DND-41 (cell line): ENCODE measurements at regions not wholly inside any gene's neighbourhood (a gene's known extent, or its start where the extent isn't known, plus 50 kb on each side); places are given as distances from the start of the nearest gene placed in this dataset.

ENCODE experiments used
- ATAC-seq: fragments of 200-7000 bp; cut with Tn5 transposase; 3 replicates; pipeline ENCODE4 v1.9.1; 2021; ENCODE audit warnings: low read depth; ENCODE audit not compliant: insufficient read depth
- DNase-seq: peaks from one replicate; pipeline ENCODE4 v3.0.0-alpha.2; 2020
- H2AFZ ChIP-seq: 2 replicates; pipeline ENCODE4 v1.6.0; 2012; ENCODE audit warnings: low read depth, low read length
- H3K27ac ChIP-seq: 2 replicates; pipeline ENCODE4 v1.5.1; 2012; ENCODE audit warnings: low read length, inconsistent platforms
- H3K27me3 ChIP-seq: fragments of 200-600 bp; sonication (generic); 2 replicates; pipeline ENCODE4 v1.6.0; 2012; ENCODE audit warnings: low read length, mild to moderate bottlenecking, inconsistent platforms; ENCODE audit not compliant: insufficient read depth, poor library complexity
- H3K36me3 ChIP-seq: 2 replicates; pipeline ENCODE4 v1.5.1; 2012; ENCODE audit warnings: low read length, inconsistent platforms; ENCODE audit not compliant: insufficient read depth
- H3K4me1 ChIP-seq: 2 replicates; pipeline ENCODE4 v1.5.1; 2012; ENCODE audit warnings: mild to moderate bottlenecking, low read length; ENCODE audit not compliant: insufficient read depth
- H3K4me2 ChIP-seq: 2 replicates; pipeline ENCODE4 v1.6.0; 2012; ENCODE audit warnings: mild to moderate bottlenecking, moderate library complexity, low read length, inconsistent platforms; ENCODE audit not compliant: insufficient read depth
- H3K4me3 ChIP-seq, 2 experiments: fragments of 200-600 bp in 1 of 2; shearing (Covaris generic) in 1 of 2; 2 replicates each; pipeline ENCODE4 v1.5.1; 2012 to 2016; ENCODE audit warnings: inconsistent platforms in 2 of 2, low read length in 2 of 2, mild to moderate bottlenecking in 2 of 2, low read depth in 1 of 2, moderate library complexity in 1 of 2
- H3K79me2 ChIP-seq: 2 replicates; pipeline ENCODE4 v1.6.0; 2012; ENCODE audit warnings: low read length, inconsistent platforms; ENCODE audit not compliant: insufficient read depth
- H3K9ac ChIP-seq: 2 replicates; pipeline ENCODE4 v1.6.0; 2012; ENCODE audit warnings: low read depth, mild to moderate bottlenecking, inconsistent platforms, low read length, moderate library complexity
- H3K9me3 ChIP-seq: 2 replicates; pipeline ENCODE4 v1.5.1; 2012; ENCODE audit warnings: low read length, moderate library complexity, mild to moderate bottlenecking, inconsistent platforms; ENCODE audit not compliant: insufficient read depth, severe bottlenecking
- H4K20me1 ChIP-seq: 2 replicates; pipeline ENCODE4 v1.6.0; 2012; ENCODE audit warnings: low read length; ENCODE audit not compliant: insufficient read depth
- CTCF ChIP-seq: IDR thresholded peaks from 2 replicates; pipeline ENCODE4 v1.5.1; 2012; ENCODE audit warnings: borderline replicate concordance, low read length, moderate library complexity, mild to moderate bottlenecking; ENCODE audit not compliant: poor library complexity, severe bottlenecking; ENCODE audit errors: extremely low read depth
- EZH2 ChIP-seq: IDR thresholded peaks from 3 replicates; pipeline ENCODE4 v1.6.1; 2012; ENCODE audit warnings: borderline replicate concordance, low read depth, mild to moderate bottlenecking, moderate library complexity, low read length, inconsistent platforms; ENCODE audit not compliant: severe bottlenecking

GRCh38 chr21:22311741-22312462 is 1313.7 kb downstream of the NCAM2 start:
- H3K9me3 ChIP-seq = peaks cover 10% of the 10 kb centered on the region
- no peak for TF ChIP-seq EZH2
- no peak for TF ChIP-seq CTCF

GRCh38 chr21:22314963-22315362 is 1316.8 kb downstream of the NCAM2 start:
- H3K79me2 ChIP-seq = no peaks in the 10 kb centered on the region
- DNase-seq (no peak), ATAC-seq (no peak)
- no peak overlapping the region for H3K9ac ChIP-seq
- no peak overlapping the region for H2AFZ ChIP-seq
- H3K4me3 ChIP-seq = no peak overlapping the region
- no peaks in the 10 kb centered on the region for H3K27me3 ChIP-seq
- H3K4me1 ChIP-seq = peaks cover 6% of the 10 kb centered on the region; the same call in 1 of the 2 replicates
- TF ChIP-seq EZH2 = no peak
- no peak for TF ChIP-seq CTCF
- H3K36me3 ChIP-seq = peaks cover 6% of the 10 kb centered on the region; the same call in 1 of the 2 replicates
- H4K20me1 ChIP-seq = no peaks in the 10 kb centered on the region
- H3K27ac ChIP-seq = no peak overlapping the region; the same call in 1 of the 2 replicates
- H3K9me3 ChIP-seq = peaks cover 10% of the 10 kb centered on the region
- no peak overlapping the region for H3K4me2 ChIP-seq

More at GRCh38 chr21:22311741-22312462, 1313.7 kb downstream of the NCAM2 start:
- Histone ChIP-seq H3K27me3 (no peaks in the 10 kb centered on the region), H3K4me2 (no peak overlapping the region), H3K36me3 (peaks cover 6% of the 10 kb centered on the region; the same call in 1 of the 2 replicates), H2AFZ (no peak overlapping the region), H3K27ac (no peak overlapping the region), H4K20me1 (no peaks in the 10 kb centered on the region), H3K4me3 (no peak overlapping the region), H3K9ac (no peak overlapping the region), H3K4me1 (peaks cover 6% of the 10 kb centered on the region; the same call in 1 of the 2 replicates), H3K79me2 (no peaks in the 10 kb centered on the region)
- DNase-seq = no peak
- ATAC-seq = no peak

- Histone ChIP-seq H3K36me3 (no peaks in the 10 kb centered on the region), H3K4me1 (peaks cover 5% of the 10 kb centered on the region; the same call in 1 of the 2 replicates), H3K9ac (no peak overlapping the region), H3K9me3 (peaks cover 2% of the 10 kb centered on the region), H3K4me2 (no peak overlapping the region), H3K4me3 (no peak overlapping the region), H3K27me3 (no peaks in the 10 kb centered on the region), H4K20me1 (no peaks in the 10 kb centered on the region), H3K27ac (no peak overlapping the region), H3K79me2 (no peaks in the 10 kb centered on the region), H2AFZ (no peak overlapping the region)
- DNase-seq (no peak), ATAC-seq (no peak)
- no peak for TF ChIP-seq EZH2
- TF ChIP-seq CTCF = no peak
Measured at GRCh38 chr21:22319435-22319834, 1321.2 kb downstream of the NCAM2 start.
